Left ventricle myocardium inferior (tissue), 1 donor: ENCODE measurements at regions not wholly inside any gene's neighbourhood (a gene's known extent, or its start where the extent isn't known, plus 50 kb on each side); places are given as distances from the start of the nearest gene placed in this dataset.
"Not testable (repeated sequence)": the region's sequence is repeated elsewhere in the genome, so short reads cannot be mapped to it uniquely, and the experiment has no call there.

ENCODE experiments used
- DNase-seq: peaks from one replicate; pipeline ENCODE4 v3.0.0-alpha.2; 2020
- H3K27ac ChIP-seq: fragments of 200-600 bp; replicated peaks from 2 replicates; pipeline ENCODE4 v1.8.0; 2021
- H3K27me3 ChIP-seq: fragments of 200-600 bp; 2 replicates; pipeline ENCODE4 v1.8.0; 2021; ENCODE audit warnings: low read depth
- H3K36me3 ChIP-seq: fragments of 200-600 bp; 2 replicates; pipeline ENCODE4 v1.8.0; 2021
- H3K4me1 ChIP-seq: fragments of 200-600 bp; 2 replicates; pipeline ENCODE4 v1.8.0; 2021
- H3K4me3 ChIP-seq: fragments of 200-600 bp; 2 replicates; pipeline ENCODE4 v1.8.0; 2021; ENCODE audit warnings: mild to moderate bottlenecking, moderate library complexity
- H3K9me3 ChIP-seq: fragments of 200-600 bp; replicated peaks from 2 replicates; pipeline ENCODE4 v1.8.0; 2021
- intact Hi-C: fragments of 100-400 bp; cut with micrococcal nuclease; formaldehyde crosslinking; loops from one replicate; pipeline ENCODE4 v1.11.0; 2022
- TF ChIP-seq, protein P1 (sequence below): fragments of 200-600 bp; IDR thresholded peaks from 2 replicates; pipeline ENCODE4 v1.8.0; 2021; ENCODE audit warnings: antibody characterized with exemption, mild to moderate bottlenecking, borderline replicate concordance
- donor health status: DM: no; HTN: yes; CAD: no; lungs with severe emphysema.

DNA sequence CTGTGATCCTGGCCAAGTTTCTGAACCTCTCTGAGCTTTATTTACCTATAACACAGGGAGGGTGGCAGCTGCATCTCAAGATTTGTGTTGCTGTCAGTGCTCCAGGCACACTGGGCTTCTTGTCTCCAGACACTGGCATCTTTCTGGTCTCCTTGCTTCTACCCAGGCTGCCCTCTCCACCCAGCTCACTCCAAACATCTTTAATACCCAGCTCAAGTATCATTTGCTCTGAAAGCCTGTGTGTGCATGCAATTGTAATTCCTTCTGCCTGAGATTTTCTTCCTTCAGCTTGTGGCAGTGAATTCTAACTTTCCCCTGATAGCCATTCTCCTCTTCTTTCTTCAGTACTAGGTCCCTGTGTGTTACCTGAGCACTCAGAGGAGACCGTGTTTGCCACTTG, 50.7 kb upstream of the USP7 start:
- Histone ChIP-seq H3K9me3 (peaks cover 19% of the 10 kb centered on the region), H3K27me3 (peaks cover 30% of the 10 kb centered on the region), H3K36me3 (no peaks in the 10 kb centered on the region), H3K4me3 (no peak overlapping the region), H3K4me1 (no peaks in the 10 kb centered on the region), H3K27ac (no peak overlapping the region)
- TF ChIP-seq, protein P1, sequence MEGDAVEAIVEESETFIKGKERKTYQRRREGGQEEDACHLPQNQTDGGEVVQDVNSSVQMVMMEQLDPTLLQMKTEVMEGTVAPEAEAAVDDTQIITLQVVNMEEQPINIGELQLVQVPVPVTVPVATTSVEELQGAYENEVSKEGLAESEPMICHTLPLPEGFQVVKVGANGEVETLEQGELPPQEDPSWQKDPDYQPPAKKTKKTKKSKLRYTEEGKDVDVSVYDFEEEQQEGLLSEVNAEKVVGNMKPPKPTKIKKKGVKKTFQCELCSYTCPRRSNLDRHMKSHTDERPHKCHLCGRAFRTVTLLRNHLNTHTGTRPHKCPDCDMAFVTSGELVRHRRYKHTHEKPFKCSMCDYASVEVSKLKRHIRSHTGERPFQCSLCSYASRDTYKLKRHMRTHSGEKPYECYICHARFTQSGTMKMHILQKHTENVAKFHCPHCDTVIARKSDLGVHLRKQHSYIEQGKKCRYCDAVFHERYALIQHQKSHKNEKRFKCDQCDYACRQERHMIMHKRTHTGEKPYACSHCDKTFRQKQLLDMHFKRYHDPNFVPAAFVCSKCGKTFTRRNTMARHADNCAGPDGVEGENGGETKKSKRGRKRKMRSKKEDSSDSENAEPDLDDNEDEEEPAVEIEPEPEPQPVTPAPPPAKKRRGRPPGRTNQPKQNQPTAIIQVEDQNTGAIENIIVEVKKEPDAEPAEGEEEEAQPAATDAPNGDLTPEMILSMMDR, result no peak
- intact Hi-C loops, result no loop called here
- no peak for DNase-seq

DNA sequence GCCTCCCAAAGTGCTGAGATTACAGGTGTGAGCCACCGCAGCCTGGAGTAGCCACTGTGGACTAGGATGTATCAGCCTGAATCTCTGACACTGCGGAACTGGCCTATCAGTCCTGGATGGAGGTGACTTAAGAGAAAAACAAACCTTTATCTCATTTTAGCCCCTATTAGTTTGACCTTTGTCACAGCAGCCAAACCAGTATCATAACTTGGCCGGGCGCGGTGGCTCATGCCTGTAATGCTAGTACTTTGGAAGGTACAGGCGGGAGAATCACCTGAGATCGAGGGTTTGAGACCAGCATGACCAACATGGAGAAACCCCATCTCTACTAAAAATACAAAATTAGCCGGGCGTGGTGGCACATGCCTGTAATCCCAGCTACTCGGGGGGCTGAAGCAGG, 51.8 kb upstream of the USP7 start:
- no peaks in the 10 kb centered on the region for H3K4me1 ChIP-seq
- no peaks in the 10 kb centered on the region for H3K36me3 ChIP-seq
- no peak for DNase-seq
- intact Hi-C loops, result no loop called here
- peaks cover 19% of the 10 kb centered on the region for H3K9me3 ChIP-seq
- TF ChIP-seq, protein P1, result no peak
- peaks cover 28% of the 10 kb centered on the region for H3K27me3 ChIP-seq
- H3K4me3 ChIP-seq, result no peak overlapping the region
- H3K27ac ChIP-seq, result no peak overlapping the region

DNA sequence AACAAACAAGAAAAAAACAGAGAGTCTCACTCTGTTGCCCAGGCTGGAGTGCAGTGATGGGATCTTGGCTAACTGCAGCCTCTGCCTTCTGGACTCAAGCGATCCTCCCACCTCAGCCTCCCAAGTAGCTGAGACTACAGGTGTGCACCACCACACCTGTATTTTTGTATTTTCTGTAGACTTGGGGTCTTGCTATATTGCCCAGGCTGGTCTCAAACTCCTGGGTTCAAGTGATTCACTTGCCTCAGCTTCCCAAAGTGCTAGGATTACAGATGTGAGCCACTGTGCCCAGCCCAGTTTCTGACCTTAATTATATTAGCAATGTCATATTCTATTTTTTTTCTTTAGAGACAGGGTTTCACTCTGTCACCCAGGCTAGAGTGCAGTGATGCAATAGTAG, 52.3 kb upstream of the USP7 start:
- H3K36me3 ChIP-seq, H3K27ac ChIP-seq, intact Hi-C loops, H3K4me3 ChIP-seq, DNase-seq, H3K4me1 ChIP-seq: not testable (repeated sequence)
- peaks cover 26% of the 10 kb centered on the region for H3K27me3 ChIP-seq
- H3K9me3 ChIP-seq, result peaks cover 19% of the 10 kb centered on the region

DNA sequence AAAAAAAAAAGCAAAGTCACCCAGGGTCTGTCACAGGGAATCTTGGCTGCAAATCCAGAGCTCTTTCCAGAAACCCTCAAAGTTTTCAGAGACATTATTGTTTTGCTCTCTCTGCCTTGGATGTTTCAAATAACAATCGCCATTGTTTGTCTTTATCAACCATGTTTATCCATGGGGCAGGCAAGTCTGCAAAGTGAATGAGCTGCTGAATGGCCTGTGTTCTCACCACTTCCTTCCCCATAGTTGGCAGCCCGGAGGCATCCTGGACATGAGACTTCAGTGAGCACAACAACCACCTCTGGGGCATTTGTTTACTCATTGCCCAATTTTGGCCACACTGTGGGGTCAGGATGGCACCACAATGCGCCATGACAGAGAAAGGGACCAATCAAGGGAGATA, 53.1 kb upstream of the USP7 start:
- TF ChIP-seq, protein P1, result no peak
- no peak overlapping the region for H3K27ac ChIP-seq
- DNase-seq, result no peak
- no peaks in the 10 kb centered on the region for H3K4me1 ChIP-seq
- H3K9me3 ChIP-seq, result peaks cover 19% of the 10 kb centered on the region
- peaks cover 26% of the 10 kb centered on the region for H3K27me3 ChIP-seq
- intact Hi-C loops, result no loop called here
- no peaks in the 10 kb centered on the region for H3K36me3 ChIP-seq
- no peak overlapping the region for H3K4me3 ChIP-seq

DNA sequence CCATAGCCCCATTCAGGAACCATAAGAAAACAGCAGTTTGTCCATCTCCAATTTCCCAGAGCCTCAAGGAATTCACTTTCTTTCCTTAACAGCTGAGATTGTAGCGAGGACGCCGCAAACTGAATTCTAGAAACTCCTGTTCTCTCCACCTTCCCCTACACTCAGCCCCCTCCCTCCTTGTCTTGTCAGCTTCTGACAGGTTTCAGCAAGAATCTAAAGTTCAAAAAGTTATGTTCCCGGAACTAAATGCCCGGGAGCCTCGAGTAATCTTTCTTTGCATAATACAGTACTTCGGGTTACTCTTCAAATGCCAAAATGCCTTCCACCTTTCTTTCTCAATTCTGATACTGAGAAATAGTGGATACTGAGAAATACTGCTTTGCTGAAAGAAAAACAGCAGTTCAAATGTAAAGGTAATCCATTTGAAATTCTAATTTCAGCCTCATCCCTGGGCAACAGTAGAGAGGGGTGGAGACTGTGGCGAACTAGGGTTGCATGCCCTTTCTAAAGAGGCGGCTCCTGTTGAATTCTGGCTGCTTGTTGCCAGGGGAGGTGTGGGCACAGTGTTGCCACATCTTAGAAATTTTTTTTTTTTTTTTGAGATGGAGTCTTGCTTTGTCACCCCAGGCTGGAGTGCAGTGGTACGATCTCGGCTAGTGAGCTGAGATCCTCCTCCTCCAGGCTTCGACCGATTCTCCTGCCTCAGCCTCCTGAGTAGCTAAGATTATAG, 63.5 kb upstream of the USP7 start:
- Histone ChIP-seq H3K36me3 (no peaks in the 10 kb centered on the region), H3K4me3 (no peak overlapping the region), H3K27me3 (no peaks in the 10 kb centered on the region), H3K9me3 (no peaks in the 10 kb centered on the region), H3K4me1 (no peaks in the 10 kb centered on the region), H3K27ac (no peak overlapping the region)
- TF ChIP-seq, protein P1, result no peak
- intact Hi-C loops, result no loop called here
- no peak for DNase-seq

DNA sequence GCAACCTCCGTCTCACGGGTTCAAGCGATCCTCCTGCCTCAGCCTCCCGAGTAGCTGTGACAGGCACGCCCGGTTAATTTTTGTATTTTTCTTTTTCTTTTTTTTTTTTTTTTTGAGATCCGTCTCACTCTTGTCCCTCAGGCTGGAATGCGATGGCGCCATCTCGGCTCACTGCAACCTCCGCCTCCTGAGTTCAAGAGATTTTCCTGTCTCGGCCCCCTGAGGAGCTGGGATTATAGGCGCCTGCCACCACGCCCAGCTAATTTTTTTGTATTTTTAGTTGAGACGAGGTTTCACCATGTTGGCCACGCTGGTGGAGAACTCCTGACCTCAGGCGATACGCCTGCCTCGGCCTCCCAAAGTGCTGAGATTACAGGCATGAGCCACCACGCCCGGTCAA, 63.0 kb upstream of the HAPSTR1 start:
- intact Hi-C loops, H3K4me3 ChIP-seq, DNase-seq, H3K27ac ChIP-seq, H3K4me1 ChIP-seq, H3K9me3 ChIP-seq, H3K27me3 ChIP-seq, H3K36me3 ChIP-seq: not testable (repeated sequence)

DNA sequence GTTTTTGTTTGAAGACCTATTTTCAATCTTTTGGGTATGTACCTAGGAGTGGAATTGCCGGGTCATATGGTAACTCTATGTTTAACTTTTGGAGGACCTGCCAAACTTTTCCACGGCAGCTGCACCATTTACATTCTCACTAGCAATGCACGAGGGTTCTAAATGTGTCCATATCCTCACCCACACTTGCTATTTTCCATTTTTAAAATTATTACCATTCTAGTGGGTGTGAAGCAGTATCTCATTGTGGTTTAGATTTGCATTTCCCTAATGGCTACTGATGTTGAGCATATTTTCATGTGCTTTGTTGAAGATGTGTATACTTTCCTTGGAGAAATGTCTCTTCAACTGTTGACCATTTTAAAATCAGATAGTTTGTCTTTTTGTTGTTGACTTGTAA, 60.3 kb upstream of the HAPSTR1 start:
- TF ChIP-seq, protein P1, result no peak
- no peaks in the 10 kb centered on the region for H3K36me3 ChIP-seq
- no peak overlapping the region for H3K27ac ChIP-seq
- no peaks in the 10 kb centered on the region for H3K27me3 ChIP-seq
- no peak for DNase-seq
- no peak overlapping the region for H3K4me3 ChIP-seq
- H3K4me1 ChIP-seq, result no peaks in the 10 kb centered on the region
- intact Hi-C loops, result no loop called here
- H3K9me3 ChIP-seq, result no peaks in the 10 kb centered on the region
